ENCODE measurements at regions not wholly inside any gene's neighbourhood (a gene's known extent, or its start where the extent isn't known, plus 50 kb on each side); places are given as distances from the start of the nearest gene placed in this dataset.
"Not testable (repeated sequence)": the region's sequence is repeated elsewhere in the genome, so short reads cannot be mapped to it uniquely, and the experiment has no call there.

GRCh38 chr1:88330201-88330600 lies 353.9 kb upstream of the PKN2 start:
- Histone ChIP-seq H3K9me3 (ENCODE audit: control insufficient read depth, low read length) (no peaks in the 10 kb centered on the region), H3K4me2 (ENCODE audit: low read length, poor library complexity, severe bottlenecking) (no peak overlapping the region), H3K27me3 (ENCODE audit: control insufficient read depth in 1 of 2, insufficient read depth in 1 of 2, low read length in 2 of 2) (no peaks in the 10 kb centered on the region), H2BK120ac (ENCODE audit: low read depth, low read length) (no peak overlapping the region), H3K14ac (ENCODE audit: low read length in 2 of 2) (no peak overlapping the region), H3K9ac (ENCODE audit: low read length) (no peak overlapping the region), H2BK5ac (ENCODE audit: low read depth, low read length, poor library complexity, severe bottlenecking) (no peak overlapping the region), H3K23ac (ENCODE audit: low read length in 2 of 2) (no peak overlapping the region), H3K4me1 (ENCODE audit: control insufficient read depth, insufficient read depth, low read depth, low read length) (no peaks in the 10 kb centered on the region), H3K36me3 (ENCODE audit: control insufficient read depth in 1 of 2, insufficient read depth in 2 of 2, low read depth in 1 of 2, low read length in 2 of 2) (no peaks in the 10 kb centered on the region), H3K4me3 (ENCODE audit: insufficient read depth in 1 of 2, low read depth in 1 of 2, low read length in 2 of 2) (no peak overlapping the region), H2AK5ac (ENCODE audit: low read length, severe bottlenecking) (no peak overlapping the region), H2AFZ (ENCODE audit: low read depth, low read length) (no peak overlapping the region), H3K79me1 (replicated peaks; ENCODE audit: low read length, poor library complexity, severe bottlenecking) (no peaks in the 10 kb centered on the region), H2BK12ac (ENCODE audit: low read length in 2 of 2) (no peak overlapping the region), H4K8ac (ENCODE audit: low read length) (no peak overlapping the region), H3K18ac (ENCODE audit: low read depth in 1 of 2, low read length in 2 of 2) (no peak overlapping the region), H2BK15ac (ENCODE audit: low read depth, poor library complexity, severe bottlenecking) (no peak overlapping the region), H3K4ac (ENCODE audit: low read depth in 1 of 2, low read length in 2 of 2) (no peak overlapping the region), H4K91ac (ENCODE audit: low read length) (no peak overlapping the region), H3K27ac (ENCODE audit: low read length, poor library complexity, severe bottlenecking) (no peak overlapping the region)
- no CpG with 5 or more reads among the region's 4 CpGs for WGBS
- DNase-seq: no peak

DNA sequence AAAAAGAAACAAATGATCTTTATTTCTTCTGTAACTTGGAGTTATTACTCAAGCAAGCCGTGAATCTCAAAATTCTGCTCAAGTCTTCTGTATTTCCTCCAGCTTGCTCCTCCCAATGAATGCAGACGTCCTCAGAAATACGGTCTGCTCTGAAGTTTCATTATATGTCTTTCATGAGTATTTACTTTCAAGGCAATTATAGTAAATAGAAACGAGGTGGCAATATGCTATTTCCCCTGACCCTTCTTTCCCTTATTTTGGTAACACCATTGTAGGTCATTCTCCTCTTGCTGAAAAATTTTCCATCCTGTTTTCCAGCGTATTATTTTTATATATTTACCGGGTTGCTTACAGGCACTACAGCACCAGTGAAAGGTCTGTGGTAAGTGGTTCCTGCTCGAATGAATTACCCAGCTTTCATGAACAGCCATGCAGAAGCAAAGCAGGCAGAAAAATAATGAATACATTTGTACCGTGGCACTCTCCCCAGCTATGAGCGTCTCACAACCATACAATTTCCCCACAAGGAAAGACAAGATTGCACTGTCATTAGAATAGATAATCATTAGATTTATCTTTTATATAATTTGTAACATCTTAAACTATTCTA lies 350.9 kb upstream of the PKN2 start:
- no peak overlapping the region for H3K4me3 ChIP-seq (ENCODE audit: insufficient read depth in 1 of 2, low read depth in 1 of 2, low read length in 2 of 2)
- H3K14ac ChIP-seq (ENCODE audit: low read length in 2 of 2): no peak overlapping the region
- no peak for DNase-seq
- no peak overlapping the region for H2BK5ac ChIP-seq (ENCODE audit: low read depth, low read length, poor library complexity, severe bottlenecking)
- H4K8ac ChIP-seq (ENCODE audit: low read length): no peak overlapping the region
- H3K4ac ChIP-seq (ENCODE audit: low read depth in 1 of 2, low read length in 2 of 2): no peak overlapping the region
- H2BK12ac ChIP-seq (ENCODE audit: low read length in 2 of 2): no peak overlapping the region
- no peak overlapping the region for H3K23ac ChIP-seq (ENCODE audit: low read length in 2 of 2)
- H3K9ac ChIP-seq (ENCODE audit: low read length): no peak overlapping the region
- H3K27ac ChIP-seq (ENCODE audit: low read length, poor library complexity, severe bottlenecking): no peak overlapping the region
- H3K4me1 ChIP-seq (ENCODE audit: control insufficient read depth, insufficient read depth, low read depth, low read length): no peaks in the 10 kb centered on the region
- H3K79me1 ChIP-seq (replicated peaks; ENCODE audit: low read length, poor library complexity, severe bottlenecking): no peaks in the 10 kb centered on the region
- no peaks in the 10 kb centered on the region for H3K36me3 ChIP-seq (ENCODE audit: control insufficient read depth in 1 of 2, insufficient read depth in 2 of 2, low read depth in 1 of 2, low read length in 2 of 2)
- H2AFZ ChIP-seq (ENCODE audit: low read depth, low read length): no peak overlapping the region
- no peaks in the 10 kb centered on the region for H3K9me3 ChIP-seq (ENCODE audit: control insufficient read depth, low read length)
- no peak overlapping the region for H2BK15ac ChIP-seq (ENCODE audit: low read depth, poor library complexity, severe bottlenecking)
- H4K91ac ChIP-seq (ENCODE audit: low read length): no peak overlapping the region
- H2BK120ac ChIP-seq (ENCODE audit: low read depth, low read length): no peak overlapping the region
- H3K18ac ChIP-seq (ENCODE audit: low read depth in 1 of 2, low read length in 2 of 2): no peak overlapping the region
- H3K27me3 ChIP-seq (ENCODE audit: control insufficient read depth in 1 of 2, insufficient read depth in 1 of 2, low read length in 2 of 2): no peaks in the 10 kb centered on the region
- no peak overlapping the region for H3K4me2 ChIP-seq (ENCODE audit: low read length, poor library complexity, severe bottlenecking)
- WGBS: 91% methylated on average over 5 of the region's 9 CpGs
- H2AK5ac ChIP-seq (ENCODE audit: low read length, severe bottlenecking): no peak overlapping the region

GRCh38 chr1:88341447-88341846 lies 342.6 kb upstream of the PKN2 start:
- H2BK15ac ChIP-seq (ENCODE audit: low read depth, poor library complexity, severe bottlenecking): no peak overlapping the region

DNA sequence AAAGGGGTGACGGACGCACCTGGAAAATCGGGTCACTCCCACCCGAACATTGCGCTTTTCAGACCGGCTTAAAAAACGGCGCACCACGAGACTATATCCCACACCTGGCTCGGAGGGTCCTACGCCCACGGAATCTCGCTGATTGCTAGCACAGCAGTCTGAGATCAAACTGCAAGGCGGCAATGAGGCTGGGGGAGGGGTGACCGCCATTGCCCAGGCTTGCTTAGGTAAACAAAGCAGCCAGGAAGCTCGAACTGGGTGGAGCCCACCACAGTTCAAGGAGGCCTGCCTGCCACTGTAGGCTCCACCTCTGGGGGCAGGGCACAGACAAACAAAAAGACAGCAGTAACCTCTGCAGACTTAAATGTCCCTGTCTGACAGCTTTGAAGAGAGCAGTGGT lies 342.0 kb upstream of the PKN2 start:
- not testable (repeated sequence) for H3K27me3 ChIP-seq (ENCODE audit: control insufficient read depth in 1 of 2, insufficient read depth in 1 of 2, low read length in 2 of 2); H3K9me3 ChIP-seq (ENCODE audit: control insufficient read depth, low read length); H3K36me3 ChIP-seq (ENCODE audit: control insufficient read depth in 1 of 2, insufficient read depth in 2 of 2, low read depth in 1 of 2, low read length in 2 of 2); H3K4me3 ChIP-seq (ENCODE audit: insufficient read depth in 1 of 2, low read depth in 1 of 2, low read length in 2 of 2); H3K18ac ChIP-seq (ENCODE audit: low read depth in 1 of 2, low read length in 2 of 2); H3K23ac ChIP-seq (ENCODE audit: low read length in 2 of 2); H2BK120ac ChIP-seq (ENCODE audit: low read depth, low read length); H2BK12ac ChIP-seq (ENCODE audit: low read length in 2 of 2); H2BK5ac ChIP-seq (ENCODE audit: low read depth, low read length, poor library complexity, severe bottlenecking); H3K4me1 ChIP-seq (ENCODE audit: control insufficient read depth, insufficient read depth, low read depth, low read length); H2AK5ac ChIP-seq (ENCODE audit: low read length, severe bottlenecking); DNase-seq; H3K27ac ChIP-seq (ENCODE audit: low read length, poor library complexity, severe bottlenecking); H4K91ac ChIP-seq (ENCODE audit: low read length); H3K4me2 ChIP-seq (ENCODE audit: low read length, poor library complexity, severe bottlenecking); H3K9ac ChIP-seq (ENCODE audit: low read length); H2AFZ ChIP-seq (ENCODE audit: low read depth, low read length); H4K8ac ChIP-seq (ENCODE audit: low read length); H2BK15ac ChIP-seq (ENCODE audit: low read depth, poor library complexity, severe bottlenecking); H3K4ac ChIP-seq (ENCODE audit: low read depth in 1 of 2, low read length in 2 of 2); H3K14ac ChIP-seq (ENCODE audit: low read length in 2 of 2); H3K79me1 ChIP-seq (replicated peaks; ENCODE audit: low read length, poor library complexity, severe bottlenecking)
- no CpG with 5 or more reads among the region's 16 CpGs for WGBS

More at GRCh38 chr1:88341447-88341846, 342.6 kb upstream of the PKN2 start:
- no peak overlapping the region for H3K14ac ChIP-seq (ENCODE audit: low read length in 2 of 2)
- no peak overlapping the region for H2AFZ ChIP-seq (ENCODE audit: low read depth, low read length)
- DNase-seq: no peak
- H2BK120ac ChIP-seq (ENCODE audit: low read depth, low read length): no peak overlapping the region
- no peaks in the 10 kb centered on the region for H3K36me3 ChIP-seq (ENCODE audit: control insufficient read depth in 1 of 2, insufficient read depth in 2 of 2, low read depth in 1 of 2, low read length in 2 of 2)
- H3K4me1 ChIP-seq (ENCODE audit: control insufficient read depth, insufficient read depth, low read depth, low read length): no peaks in the 10 kb centered on the region
- no peak overlapping the region for H2AK5ac ChIP-seq (ENCODE audit: low read length, severe bottlenecking)
- no peak overlapping the region for H3K23ac ChIP-seq (ENCODE audit: low read length in 2 of 2)
- no peak overlapping the region for H2BK12ac ChIP-seq (ENCODE audit: low read length in 2 of 2)
- no peak overlapping the region for H3K18ac ChIP-seq (ENCODE audit: low read depth in 1 of 2, low read length in 2 of 2)
- H3K9ac ChIP-seq (ENCODE audit: low read length): no peak overlapping the region
- no peak overlapping the region for H4K8ac ChIP-seq (ENCODE audit: low read length)
- H3K4ac ChIP-seq (ENCODE audit: low read depth in 1 of 2, low read length in 2 of 2): no peak overlapping the region
- 92% methylated on average over 5 of the region's 5 CpGs for WGBS
- H4K91ac ChIP-seq (ENCODE audit: low read length): no peak overlapping the region
- H3K27ac ChIP-seq (ENCODE audit: low read length, poor library complexity, severe bottlenecking): no peak overlapping the region
- no peak overlapping the region for H3K4me3 ChIP-seq (ENCODE audit: insufficient read depth in 1 of 2, low read depth in 1 of 2, low read length in 2 of 2)
- H3K79me1 ChIP-seq (replicated peaks; ENCODE audit: low read length, poor library complexity, severe bottlenecking): no peaks in the 10 kb centered on the region
- H3K4me2 ChIP-seq (ENCODE audit: low read length, poor library complexity, severe bottlenecking): no peak overlapping the region
- no peak overlapping the region for H2BK5ac ChIP-seq (ENCODE audit: low read depth, low read length, poor library complexity, severe bottlenecking)
- H3K9me3 ChIP-seq (ENCODE audit: control insufficient read depth, low read length): no peaks in the 10 kb centered on the region
- H3K27me3 ChIP-seq (ENCODE audit: control insufficient read depth in 1 of 2, insufficient read depth in 1 of 2, low read length in 2 of 2): no peaks in the 10 kb centered on the region
